ENCODE measurements at regions not wholly inside any gene's neighbourhood (a gene's known extent, or its start where the extent isn't known, plus 50 kb on each side); places are given as distances from the start of the nearest gene placed in this dataset.
"Not testable (repeated sequence)": the region's sequence is repeated elsewhere in the genome, so short reads cannot be mapped to it uniquely, and the experiment has no call there.

DNA sequence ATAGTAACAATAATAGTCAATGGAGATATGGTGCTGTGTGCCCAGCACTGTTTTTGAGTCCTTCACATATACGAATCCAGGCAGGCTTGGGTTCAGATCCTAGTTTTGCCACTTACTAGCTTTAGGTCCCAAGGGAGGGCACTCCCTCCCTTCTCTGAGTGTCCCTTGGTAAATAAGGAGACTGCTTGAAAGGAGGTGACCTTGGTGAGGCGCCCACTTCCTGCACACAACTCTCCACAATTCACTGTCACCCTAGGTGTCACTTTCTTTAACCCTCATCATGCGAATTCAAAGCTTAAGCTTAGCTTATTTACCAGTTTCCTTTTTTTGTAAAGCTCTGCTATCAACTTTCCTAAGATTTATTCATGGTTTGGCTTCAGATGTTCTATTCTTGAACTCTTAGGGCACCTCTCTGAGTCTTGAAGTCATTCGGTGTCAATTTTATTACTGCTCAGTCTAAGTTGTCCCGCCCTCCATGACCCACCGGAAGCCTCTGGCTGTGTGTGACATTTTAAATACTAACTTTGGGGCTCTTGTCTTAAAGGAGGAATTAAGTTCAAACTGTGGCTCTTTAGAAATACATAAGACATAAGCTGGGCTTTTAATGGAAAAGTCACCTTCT, 170.7 kb upstream of the ZNF618 start:
- no peak for DNase-seq (ENCODE audit: low read depth)

DNA sequence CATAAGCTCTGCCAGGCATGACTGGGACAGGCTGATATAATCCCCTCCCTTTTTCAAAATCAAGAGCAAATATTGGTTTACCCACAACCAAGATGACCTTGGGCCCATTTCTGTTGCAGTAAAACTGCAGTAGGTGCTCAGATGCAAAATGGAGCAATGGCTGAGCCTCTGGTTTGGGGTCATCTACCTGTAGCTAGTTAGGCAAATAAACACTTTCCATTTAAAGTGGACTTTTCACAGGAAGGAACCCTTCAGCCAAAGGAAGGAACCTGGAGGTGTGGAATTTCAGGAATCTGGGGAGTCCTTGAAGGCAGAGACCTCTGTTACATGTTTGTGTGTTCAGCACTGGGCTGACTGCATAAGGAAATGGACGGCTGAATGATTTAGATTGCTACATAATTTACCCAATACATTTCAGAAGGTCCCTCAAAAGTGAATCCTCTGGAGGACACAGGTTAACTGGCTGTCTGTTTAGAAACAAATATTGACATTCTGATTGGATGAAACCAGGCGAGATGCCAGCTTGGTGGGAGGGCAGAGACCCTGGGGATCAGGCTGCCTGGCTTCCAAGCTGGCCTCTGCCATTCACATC, 170.1 kb upstream of the ZNF618 start:
- no peak for DNase-seq (ENCODE audit: low read depth)

DNA sequence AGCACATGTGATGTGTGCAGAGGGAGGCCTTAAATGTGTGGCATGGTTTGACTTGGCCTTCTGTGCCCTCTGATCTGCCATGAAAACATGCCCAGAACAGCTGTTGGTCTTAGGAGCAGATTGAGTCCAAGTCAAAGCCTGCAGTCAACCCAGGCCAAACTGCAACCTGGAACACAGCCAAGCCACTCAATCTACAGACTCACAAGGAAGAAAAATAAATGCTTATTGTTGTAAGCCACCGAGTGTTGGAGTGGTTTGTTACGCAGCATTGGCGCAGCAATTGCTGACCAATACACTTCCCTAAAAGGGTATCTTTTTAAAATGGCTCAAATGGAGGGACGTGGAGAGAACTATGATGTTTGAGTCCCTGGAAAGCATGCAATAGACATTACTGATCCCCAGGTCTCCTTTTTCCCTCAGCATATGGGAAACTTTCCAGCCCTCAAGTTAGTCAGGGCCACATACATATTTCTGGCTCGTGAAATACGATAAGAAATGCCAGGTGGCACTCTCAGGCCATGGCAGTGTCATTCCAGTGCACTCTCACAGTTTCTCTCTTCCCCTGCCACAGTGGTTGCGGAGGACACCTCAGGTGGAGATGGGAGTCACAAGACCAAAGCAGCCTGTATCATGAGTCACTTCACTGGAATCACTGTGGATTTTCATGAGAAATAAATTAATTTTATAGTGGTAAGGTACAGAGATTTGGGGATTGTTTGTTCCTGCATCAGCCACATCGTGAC, 168.0 kb upstream of the ZNF618 start:
- no peak for DNase-seq (ENCODE audit: low read depth)

DNA sequence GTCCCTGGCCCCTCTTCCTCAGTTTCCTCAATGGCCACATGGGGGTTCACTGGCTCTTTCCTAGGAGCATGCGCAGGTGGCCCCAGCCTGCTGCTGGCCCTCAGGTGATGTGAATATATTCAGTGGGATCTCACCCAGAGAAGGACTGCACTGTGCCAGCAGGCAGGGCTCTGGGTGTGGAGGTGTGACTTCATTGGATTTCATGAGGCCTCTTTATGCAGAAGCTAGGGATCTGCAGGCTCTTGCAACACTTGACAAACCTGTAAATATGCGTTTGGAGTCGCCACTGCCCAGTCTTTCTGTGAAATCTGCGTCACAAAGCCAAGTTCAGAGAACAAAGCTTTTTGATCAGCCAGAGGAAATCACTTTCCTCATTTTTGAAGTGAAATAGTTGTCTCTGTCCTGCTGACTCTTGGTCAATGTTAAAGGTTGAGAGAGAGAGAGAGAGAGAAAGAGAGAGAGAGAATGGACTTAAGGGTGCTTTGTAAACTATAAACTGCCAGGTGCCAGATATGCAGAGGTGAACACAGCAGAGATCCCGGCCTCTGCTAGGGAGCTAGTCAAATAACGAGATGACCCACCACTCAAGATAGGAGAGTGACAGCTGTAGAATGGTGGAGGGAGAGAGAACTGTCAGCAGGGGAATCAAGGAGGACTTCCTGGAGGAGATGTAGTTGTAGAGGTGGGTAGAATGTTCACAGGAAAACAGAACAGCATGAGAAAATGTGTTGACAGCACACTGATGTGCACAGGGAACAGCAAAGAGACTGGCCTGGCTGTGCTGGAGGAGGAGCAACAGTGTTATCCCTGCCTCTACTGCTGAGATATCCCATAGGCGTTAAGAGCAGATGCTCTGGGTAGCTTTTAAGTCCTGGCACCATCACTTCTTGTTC, 167.0 kb upstream of the ZNF618 start:
- no peak for DNase-seq (ENCODE audit: low read depth)

DNA sequence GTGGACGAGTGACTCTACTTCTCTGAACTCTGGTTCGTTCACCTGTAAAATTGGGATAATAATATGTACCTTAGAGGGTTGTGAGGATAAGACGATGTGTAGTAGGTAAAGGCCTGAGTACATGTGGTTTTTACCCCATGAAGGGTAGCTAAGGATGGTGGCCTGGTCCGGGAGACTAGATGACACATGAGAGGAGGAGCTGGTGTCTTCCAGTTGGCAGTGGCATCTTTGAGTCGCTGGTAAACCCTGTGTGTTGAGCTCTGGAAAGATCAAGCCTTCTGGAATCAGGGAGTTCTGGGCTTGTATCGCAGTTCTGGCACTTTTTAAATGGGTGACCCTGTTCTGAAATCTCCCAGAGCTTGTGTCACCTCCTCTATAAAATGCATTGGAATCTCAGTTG, 166.4 kb upstream of the ZNF618 start:
- no peak for DNase-seq (ENCODE audit: low read depth)

DNA sequence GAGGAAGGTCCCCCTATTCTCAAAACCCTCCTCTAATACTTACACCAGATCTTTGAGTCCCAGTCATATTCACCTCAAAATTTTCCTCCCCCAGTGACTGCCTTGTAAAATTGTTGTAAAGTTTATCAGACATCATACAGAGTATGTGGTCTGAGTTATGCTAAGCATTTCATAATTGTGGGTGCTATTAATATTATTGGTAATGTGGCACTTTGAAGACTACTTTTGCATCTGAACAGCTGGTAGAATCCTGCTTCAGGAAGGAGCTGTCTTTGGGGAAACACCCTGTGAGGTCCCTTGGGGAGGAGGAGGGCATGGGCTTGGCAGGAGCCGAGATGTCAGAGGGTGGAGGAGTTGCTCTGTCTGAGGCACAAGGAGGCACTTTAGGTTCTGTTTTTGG, 164.9 kb upstream of the ZNF618 start:
- DNase-seq (ENCODE audit: low read depth), result no peak

DNA sequence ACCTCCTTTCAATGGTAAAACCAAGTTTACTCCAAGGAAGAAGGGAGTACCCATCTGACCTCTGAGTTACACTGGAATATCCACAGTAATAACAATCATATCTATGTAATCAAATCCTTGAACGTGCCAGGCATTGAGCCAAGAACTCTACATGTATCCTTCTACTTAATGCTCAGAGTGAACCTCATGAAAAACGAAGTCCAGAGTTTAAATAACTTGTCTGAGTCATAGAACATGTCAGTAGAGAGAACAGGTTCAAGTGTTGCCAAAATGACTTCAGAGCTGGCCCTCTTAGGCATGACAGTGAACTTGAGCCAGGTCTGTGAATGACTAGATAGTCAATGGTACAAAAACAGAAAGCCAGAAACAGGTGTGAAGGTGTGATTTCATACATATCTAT, 164.1 kb upstream of the ZNF618 start:
- peak; percentile 75 for DNase-seq (ENCODE audit: low read depth)

DNA sequence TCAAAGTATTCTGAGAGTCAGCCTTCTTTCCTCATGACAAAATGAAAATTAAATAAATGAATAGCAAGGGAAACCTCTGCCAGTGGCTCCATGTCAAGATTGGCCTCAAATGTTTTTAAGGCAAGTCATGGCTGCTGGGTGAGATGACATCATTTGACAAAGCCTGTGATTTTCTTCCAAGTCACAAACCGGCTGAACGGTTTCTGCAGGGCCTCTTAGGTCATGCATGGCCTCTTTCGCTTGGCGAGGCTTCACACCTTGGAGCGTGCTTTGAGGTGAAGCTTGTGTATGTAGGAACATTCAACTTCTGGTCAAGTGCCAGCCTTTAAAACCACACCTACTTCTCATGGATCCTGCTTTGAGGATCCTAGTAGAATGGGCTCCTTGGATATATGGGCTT, 161.0 kb upstream of the ZNF618 start:
- peak; percentile 58 for DNase-seq (ENCODE audit: low read depth)

DNA sequence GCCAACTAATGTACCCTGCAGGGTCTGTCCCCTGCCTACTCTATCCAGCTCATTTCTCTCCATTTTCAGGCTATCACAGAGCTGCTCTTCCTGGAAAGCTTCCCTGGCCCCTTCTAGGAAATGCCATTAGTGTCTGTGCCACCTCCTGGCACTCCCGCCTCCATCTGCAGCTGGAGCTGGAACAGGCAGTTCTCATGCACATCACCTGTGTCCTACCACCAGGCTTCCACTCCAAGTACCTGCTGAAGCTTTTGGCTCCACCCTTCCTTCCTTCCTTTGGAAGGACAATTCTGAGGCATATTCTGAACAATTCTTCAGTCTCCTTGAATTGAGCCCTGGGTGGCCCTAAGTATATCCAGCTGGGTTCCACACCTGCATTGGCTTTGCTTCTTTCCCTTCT, 156.2 kb upstream of the ZNF618 start:
- no peak for DNase-seq (ENCODE audit: low read depth)

DNA sequence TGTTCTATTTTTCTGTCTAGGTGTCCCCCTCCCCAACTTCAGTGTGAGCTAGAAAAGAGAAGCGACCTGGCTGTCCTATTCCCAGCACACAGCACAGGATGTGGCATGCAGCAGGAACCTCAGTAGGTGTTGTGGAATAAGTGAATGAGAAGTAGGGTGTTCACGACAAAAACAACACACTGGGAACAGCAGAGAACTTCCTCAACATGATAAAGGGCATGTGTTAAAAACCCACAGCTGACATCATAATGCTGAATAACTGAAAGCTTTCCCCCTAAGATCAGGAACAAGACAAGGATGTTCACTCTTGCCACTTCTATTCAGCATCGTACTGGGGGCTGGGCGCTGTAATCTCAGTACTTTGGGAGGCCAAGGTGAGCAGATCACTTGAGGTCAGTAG, 155.6 kb upstream of the ZNF618 start:
- DNase-seq (ENCODE audit: low read depth), result no peak

DNA sequence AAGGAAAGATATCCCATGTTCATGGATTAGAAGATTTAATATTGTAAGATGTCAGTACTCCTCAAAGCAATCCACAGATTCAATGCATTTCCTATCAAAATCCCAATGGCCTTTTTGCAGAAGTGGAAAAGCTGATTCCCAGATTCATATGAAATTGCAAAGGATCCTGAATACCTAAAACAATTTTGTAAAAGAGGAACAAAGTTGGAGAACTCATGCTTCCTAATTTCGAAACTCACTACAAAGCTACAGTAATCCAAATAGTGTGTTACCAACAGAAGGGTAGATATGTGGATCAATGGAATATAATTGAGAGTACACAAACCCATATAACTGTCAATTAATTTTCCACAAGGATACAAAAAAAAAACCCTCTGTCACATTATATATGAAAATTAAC, 154.3 kb upstream of the ZNF618 start:
- no peak for DNase-seq (ENCODE audit: low read depth)

DNA sequence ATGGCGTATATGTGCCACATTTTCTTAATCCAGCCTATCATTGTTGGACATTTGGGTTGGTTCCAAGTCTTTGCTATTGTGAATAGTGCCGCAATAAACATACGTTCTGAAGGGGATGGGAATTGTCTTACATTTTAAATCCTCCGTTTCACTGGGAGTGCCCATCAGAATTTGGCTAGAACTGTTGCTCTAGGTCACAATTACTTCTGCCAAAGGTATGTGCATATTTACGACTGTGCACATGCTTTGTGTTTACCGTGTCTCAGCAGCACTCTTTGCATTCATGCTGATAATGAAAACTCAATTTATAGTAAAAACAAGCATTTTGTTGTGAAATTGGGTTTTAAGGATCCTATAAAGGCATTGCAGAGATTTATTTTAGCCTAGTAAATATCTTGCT, 151.9 kb upstream of the ZNF618 start:
- DNase-seq (ENCODE audit: low read depth), result no peak

DNA sequence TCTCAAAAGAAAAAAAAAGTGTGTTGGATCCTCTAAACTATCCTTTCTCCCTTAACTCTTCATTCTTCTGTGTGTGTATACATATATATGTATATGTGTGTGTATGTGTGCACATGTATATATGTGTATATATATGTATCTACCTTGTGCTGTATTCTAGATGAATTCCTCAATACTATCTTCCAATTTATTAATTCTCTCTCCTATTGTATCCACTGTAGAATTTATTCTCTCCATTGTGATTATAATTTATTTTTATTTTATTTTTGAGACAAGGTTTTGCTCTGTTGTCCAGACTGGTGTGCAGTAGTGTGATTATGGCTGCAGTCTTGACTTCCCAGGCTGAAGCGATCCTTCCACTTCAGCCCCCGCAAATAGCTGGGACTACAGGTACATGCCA, 147.1 kb upstream of the ZNF618 start:
- no peak for DNase-seq (ENCODE audit: low read depth)

DNA sequence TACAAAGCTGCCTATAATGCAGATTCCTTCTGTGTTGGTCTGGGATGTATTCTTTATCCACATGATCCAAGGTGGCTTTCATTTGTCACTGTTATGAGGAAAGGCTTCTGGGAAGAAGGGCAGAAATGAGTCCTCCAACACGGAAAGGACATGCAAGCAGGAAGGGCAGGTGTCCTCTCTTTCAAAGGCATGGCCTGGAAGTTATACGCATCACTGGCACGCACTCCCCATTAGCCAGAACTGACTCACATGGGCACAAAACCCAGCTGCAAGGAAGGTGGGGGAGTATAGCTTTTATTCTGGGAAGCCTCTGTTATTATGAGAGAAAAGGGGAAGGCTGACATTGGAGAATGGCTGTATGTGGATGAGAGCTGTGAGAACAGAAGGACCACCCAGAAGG, 141.3 kb upstream of the ZNF618 start:
- no peak for DNase-seq (ENCODE audit: low read depth)

DNA sequence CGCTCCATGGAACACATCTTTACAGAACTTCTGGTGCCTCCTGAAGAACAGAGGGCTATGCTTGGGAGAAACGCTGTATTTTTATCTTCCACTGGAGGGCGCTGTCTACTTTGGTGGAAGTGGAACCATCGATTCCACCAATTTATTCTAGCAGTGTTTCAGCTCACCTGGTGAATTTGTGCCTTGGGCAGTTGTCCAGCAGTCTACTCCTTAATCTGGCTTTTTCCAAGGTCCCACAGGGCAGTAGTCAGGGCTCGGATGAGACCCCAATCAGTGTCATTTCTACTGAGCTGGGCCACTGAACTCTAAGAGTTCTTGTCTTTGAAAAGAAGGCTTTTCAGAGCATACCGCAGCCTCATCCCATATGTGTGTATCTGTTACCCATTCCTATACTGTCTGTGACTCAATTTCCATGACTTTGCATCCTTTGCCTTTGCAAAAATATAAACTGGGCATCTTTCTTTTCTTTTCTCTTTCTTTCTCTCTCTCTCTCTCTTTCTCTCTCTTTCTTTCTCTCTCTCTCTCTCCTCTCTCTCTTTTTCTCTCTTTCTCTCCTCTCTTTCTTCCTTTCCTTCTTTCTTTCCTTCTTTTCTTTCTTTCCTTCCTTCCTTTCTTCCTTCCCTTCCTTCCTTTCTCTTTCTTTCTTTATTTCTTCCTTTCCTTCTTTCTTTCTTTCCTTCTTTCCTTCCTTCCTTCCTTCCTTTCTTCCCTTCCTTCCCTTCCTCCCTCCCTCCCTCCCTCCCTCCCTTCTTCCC, 138.4 kb upstream of the ZNF618 start:
- DNase-seq (ENCODE audit: low read depth), result peak; percentile 56

DNA sequence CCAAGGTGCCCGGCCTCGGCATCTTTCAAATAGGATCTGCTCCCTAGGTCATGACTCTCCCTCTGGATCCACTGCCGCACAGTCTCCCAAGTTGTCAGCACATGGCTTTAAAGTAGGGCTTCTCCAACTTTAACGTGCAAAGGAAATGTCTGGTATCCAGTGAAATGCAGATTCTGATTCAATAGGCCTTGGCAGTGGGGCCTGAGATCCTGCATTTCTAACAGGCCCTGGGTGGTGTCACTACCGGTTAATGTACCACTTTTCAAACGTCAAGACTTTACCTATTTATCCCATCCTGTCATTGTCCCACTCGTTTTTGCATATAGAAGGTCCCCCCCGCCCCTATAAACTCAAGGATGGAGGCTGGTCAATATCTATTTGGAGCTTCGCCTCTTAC, 137.6 kb upstream of the ZNF618 start:
- no peak for DNase-seq (ENCODE audit: low read depth)

DNA sequence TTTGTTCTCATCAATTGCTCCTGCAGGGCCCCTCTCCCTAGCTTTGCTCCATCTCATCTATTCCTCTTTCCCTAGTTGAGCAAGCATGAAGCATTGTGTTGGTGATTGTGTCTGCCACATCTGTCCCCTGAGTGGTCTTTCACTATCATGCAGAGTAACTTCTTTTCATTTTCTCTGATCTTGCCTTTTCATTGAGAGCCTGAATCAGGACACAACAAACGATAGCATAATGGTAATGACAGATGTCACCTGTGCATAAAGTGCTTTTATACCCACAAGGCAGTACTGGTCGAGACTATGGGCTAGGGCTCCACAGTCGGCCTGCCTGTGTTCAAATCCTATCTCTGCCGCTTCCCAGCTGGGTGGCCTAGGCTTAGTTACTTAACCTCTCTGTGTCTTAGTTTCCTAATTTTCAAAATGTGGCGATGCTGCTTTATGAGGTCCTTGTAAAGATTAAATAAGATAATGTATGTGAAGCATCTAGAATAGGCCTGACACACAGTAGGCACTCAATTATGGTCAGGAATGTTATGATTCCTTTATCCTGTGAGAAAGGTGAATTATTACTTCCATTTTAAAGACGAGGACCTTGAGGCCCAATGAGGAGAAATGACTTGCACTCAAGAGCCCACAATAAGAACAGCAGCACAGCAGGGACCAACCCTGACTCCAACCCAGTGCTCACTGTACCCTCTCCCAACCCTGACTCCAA, 137.1 kb upstream of the ZNF618 start:
- DNase-seq (ENCODE audit: low read depth), result no peak

DNA sequence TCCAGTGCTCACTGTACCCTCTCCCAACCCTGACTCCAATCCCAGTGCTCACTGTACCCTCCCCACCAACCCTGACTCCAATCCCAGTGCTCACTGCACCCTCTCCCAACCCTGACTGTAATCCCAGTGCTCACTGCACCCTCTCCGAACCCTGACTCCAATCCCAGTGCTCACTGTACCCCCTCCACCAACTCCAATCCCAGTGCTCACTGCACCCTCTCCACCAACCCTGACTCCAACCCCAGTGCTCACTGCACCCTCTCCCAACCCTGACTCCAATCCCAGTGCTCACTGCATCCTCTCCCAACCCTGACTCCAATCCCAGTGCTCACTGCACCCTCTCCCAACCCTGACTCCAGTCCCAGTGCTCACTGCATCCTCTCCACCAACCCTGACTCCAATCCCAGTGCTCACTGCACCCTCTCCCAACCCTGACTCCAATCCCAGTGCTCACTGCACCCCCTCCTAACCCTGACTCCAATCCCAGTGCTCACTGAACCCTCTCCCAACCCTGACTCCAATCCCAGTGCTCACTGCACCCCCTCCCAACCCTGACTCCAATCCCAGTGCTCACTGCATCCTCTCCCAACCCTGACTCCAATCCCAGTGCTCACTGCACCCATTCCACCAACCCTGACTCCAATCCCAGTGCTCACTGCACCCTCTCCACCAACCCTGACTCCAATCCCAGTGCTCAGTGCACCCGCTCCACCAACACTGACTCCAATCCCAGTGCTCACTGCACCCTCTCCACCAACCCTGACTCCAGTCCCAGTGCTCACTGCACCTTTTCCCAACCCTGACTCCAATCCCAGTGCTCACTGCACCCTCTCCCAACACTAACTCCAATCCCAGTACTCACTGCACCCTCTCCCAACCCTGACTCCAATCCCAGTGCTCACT, 136.3 kb upstream of the ZNF618 start:
- not testable (repeated sequence) for DNase-seq (ENCODE audit: low read depth)

DNA sequence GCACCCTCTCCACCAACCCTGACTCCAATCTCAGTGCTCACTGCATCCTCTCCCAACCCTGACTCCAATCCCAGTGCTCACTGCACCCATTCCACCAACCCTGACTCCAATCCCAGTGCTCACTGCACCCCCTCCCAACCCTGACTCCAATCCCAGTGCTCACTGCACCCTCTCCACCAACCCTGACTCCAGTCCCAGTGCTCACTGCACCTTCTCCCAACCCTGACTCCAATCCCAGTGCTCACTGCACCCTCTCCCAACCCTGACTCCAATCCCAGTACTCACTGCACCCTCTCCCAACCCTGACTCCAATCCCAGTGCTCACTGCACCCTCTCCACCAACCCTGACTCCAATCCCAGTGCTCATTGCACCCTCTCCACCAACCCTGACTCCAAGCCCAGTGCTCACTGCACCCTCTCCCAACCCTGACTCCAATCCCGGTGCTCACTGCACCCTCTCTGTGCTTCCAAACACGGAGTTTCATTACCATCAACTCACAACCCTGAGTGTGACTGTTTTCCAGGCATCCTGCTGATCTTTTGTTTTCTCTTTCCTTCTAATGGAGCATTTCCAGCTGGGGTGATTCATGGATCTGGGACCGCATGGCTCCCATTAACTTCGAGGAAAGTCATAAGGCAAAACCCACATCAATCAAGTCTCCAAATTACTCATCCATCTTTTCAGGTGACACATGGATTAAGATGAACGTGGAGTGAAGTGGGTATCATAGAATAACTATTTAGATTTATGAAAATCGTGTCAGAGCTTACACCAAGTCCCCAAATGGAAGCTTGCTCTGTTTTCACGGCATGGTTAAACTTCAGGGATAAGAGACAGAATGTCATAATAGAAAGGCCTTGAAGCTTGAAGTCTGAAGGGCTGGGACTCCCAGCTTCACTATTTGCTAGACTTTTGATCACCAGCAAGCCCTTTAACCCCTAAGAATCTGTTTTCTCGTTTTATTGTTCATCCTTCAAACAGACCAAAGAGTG, 135.3 kb upstream of the ZNF618 start:
- peak; percentile 53 for DNase-seq (ENCODE audit: low read depth)

Measured in iris pigment epithelial cell (primary cell).